NCI-H460 (cell line): ENCODE measurements at regions not wholly inside any gene's neighbourhood (a gene's known extent, or its start where the extent isn't known, plus 50 kb on each side); places are given as distances from the start of the nearest gene placed in this dataset.
"Not testable (repeated sequence)": the region's sequence is repeated elsewhere in the genome, so short reads cannot be mapped to it uniquely, and the experiment has no call there.

Experiments used
- DNase-seq: peaks from one replicate; pipeline ENCODE4 v3.0.0-alpha.2; 2016; ENCODE audit warnings: low read depth; ENCODE audit errors: extremely low read depth

- DNase-seq, result no peak
Measured at GRCh38 chr6:56752009-56752408, 109.3 kb upstream of the DST start.

- no peak for DNase-seq
Measured at GRCh38 chr6:56751604-56752003, 108.9 kb upstream of the DST start.

DNA sequence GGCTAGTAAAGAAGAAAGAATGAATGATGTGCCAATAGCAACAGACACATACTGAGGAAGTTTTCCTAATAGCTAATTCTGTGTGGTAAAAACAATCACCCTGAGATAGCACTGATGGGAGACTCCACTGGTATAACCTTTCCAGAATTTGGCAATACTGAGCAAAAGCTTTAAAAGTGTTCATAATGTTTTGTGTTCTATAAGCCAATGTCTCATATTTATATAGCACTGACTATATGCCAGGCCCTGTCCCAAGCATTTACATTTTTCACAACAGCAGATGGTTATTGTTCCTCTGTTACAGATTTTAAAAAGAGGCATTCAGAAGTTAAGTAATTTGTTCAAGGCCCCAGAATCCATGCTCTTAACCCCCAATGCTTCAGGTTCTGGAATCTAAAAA is 108.0 kb upstream of the DST start:
- no peak for DNase-seq

DNA sequence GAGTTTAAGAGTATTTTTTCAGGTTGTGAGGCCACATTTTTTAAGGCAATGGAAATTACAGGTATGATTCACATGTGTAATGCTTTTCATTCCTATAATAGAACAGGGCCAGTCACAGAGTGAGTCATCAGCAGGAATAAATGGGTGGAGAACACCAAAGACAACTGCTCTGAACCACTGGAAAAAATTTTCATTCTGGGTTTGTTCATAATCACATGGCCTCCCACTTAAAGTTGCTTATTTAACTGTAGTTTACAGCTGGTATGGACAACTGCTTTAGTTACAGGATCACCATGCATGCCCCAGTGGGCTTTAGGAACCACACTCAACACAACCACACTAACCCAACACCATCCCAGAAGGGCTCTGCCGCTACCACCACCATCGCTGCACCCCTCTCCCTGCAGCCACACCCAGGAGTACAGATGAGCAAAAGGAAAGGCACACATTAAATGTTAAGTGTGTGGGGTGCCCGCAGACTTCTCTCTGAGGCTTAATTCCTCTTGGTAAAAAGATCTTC is 107.0 kb upstream of the DST start:
- DNase-seq, result no peak

DNA sequence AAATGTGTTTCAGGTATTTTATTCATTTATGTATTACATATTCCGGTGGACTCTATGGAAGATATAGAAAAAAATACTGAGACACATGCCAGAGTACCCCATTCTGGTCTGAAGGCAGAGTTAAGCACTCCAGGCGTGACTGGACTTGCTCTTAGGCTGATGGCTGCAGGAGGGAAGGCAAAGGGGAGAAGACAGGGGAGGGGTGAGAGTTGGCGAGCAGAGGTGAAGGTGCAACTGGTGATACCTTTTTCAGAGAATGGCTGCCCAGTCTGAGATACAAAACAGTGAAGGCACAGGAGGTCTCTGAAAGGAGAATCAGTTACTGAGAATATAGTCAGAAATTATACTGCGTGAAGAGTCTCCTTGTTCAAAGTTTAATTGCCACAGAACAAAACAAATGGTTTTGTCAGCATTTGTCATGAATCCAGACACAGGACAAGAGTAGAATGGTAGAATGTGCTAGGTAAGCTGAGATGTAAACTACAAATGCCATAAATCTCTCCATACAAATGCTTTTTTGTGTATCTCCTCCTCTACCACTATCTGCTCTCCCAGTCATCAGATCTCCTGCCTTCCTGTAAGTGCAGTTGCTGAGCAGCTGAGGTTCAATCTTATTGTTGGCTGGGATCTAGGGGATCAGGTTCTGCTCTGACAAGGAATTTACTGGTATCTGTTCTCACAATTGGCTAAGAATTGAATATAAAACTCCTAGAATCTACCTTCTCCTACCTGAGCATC is 104.2 kb upstream of the DST start:
- no peak for DNase-seq

- no peak for DNase-seq
Measured at GRCh38 chr6:56745971-56746370, 103.3 kb upstream of the DST start.

GRCh38 chr6:56745081-56745480 is 102.4 kb upstream of the DST start:
- DNase-seq, result no peak

DNA sequence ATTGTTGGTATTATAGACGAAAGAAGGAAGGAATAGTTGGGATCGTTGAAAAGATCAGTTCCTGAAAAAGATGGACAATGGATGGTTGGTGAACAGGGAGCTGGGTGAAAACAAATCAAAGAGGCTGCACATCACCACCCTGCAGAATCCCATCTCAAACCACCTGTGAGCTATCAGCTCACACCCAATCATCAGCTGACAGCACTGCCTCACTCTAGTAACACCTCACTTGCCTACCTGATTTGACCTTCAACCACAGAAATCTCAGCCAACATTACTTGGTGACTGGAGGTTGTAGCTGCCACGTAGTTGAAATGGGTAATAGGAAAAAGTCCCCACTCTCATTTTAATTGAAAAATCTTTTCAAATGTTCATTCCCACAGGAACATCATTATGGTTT is 101.8 kb upstream of the DST start:
- DNase-seq, result no peak

- no peak for DNase-seq
Measured at GRCh38 chr6:56742122-56742791, 99.6 kb upstream of the DST start.

DNA sequence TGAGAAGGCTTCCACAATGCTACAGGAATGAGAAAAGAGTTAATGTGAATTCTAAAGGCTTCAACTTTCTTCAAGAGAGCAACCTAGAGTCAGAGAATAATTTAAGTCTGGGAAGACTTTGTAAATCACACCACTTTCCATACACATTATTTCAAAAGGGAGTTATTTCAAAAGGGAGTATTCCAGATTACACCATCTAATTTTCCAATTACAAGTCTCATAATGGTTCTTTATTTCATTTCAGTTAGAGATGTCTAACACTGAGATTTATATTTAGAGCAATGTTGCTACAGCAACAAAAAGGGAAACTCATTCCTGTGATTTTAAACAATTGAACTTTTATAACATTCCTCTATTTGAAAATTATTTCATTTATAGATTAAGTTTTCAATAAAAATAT is 98.8 kb upstream of the DST start:
- DNase-seq, result no peak

GRCh38 chr6:56739836-56740815 is 97.4 kb upstream of the DST start:
- DNase-seq, result peak; percentile 40

- no peak for DNase-seq
Measured at GRCh38 chr6:56736804-56737203, 94.1 kb upstream of the DST start.

GRCh38 chr6:56734335-56734734 is 91.6 kb upstream of the DST start:
- no peak for DNase-seq

GRCh38 chr6:56733211-56733697 is 90.6 kb upstream of the DST start:
- no peak for DNase-seq

DNA sequence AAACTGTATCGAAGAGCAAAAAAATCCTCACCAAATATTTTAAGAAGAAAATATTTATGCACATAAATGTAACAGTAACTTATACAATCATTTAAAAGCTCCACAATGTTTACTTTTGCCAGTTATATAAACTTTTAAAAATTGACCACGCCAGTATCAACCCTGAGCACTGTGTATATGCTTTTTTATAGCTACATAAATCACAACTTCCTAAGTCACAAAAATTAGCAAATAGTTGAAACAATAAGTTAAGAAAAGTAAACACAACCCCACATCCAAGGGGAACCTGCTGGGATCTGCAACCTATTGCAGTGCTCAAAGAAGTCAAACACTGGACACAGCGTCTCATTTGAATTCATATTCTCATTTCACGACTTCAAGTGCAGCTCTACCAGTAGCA is 89.8 kb upstream of the DST start:
- DNase-seq, result no peak

DNA sequence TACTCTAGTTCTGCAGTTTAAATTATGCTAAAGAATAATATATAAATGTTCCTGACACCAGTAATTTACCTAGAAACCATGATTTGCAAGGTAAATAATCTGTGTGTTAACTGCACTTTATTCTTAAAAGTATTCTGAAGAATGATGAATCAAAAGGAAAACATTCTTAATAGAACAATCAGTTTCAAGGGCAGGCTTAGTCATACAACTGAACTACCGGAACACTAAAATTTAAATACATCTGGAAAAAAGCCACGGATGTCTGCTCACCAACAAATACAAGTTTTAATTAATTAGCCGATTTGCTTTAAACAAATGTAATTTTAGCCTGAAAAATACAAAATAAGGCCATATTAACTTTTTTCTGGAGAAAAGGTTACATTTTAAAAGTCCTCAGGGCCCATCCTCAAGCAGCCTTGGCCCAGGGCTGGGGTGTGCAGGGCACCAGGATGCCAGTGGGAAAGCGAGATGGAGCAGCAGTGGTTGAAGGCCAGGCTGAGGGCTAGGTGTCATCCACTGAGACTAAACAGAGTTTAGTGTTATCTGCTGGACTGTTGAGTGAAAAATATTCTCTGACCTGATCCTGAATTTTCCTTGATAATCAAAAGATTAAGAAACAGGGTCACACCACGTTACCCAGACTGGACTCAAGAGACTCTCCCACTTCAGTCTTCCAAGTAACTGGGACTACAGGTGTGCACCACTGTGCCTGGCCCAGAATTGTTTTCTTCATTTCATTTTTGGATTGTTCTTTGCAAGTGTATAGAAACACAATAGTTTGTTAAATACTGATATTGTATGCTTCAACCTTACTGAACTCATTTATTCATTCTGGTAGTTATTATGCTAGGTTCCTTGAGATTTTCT is 88.2 kb upstream of the DST start:
- no peak for DNase-seq

DNA sequence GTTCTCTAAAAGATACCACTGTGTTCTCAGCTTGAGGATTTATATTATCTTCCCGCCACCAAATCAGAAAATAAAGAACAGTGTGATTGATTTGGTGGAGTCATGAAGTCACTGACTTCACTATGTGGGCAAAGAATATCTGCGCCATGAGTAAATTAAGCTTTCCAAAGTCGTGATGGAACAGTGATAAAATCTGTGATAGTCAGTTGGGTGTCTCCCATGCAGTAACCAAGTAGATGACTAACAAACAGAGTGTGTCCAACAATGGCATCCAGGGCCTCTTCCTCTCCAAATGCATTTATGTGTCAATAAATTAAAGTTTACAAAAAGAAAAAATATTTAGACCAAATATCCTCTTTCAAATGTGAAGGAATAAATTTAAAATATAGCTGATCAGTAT is 87.0 kb upstream of the DST start:
- no peak for DNase-seq

DNA sequence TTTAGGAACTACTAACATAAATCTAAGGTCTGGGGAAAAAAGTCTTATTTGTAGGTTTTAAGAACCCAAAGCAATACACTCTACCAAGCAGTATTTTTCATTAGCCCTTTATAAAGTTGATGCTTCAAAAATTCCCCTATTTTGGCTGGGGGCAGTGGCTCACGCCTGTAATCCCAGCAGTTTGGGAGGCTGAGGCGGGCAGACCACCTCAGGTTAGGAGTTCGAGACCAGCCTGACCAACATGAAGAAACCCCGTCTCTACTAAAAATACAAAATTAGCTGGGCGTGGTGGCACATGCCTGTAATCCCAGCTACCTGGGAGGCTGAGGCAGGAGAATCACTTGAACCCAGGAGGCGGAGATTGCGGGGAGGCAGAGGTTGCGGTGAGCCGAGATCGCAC is 86.5 kb upstream of the DST start:
- DNase-seq, result not testable (repeated sequence)

- no peak for DNase-seq
Measured at GRCh38 chr6:56727097-56727850, 84.6 kb upstream of the DST start.
